K562 (cell line): ENCODE measurements at regions not wholly inside any gene's neighbourhood (a gene's known extent, or its start where the extent isn't known, plus 50 kb on each side); places are given as distances from the start of the nearest gene placed in this dataset.
"Not testable (repeated sequence)": the region's sequence is repeated elsewhere in the genome, so short reads cannot be mapped to it uniquely, and the experiment has no call there.

Experiments
- ATAC-seq: fragments of 200-7000 bp; cut with Tn5 transposase; 3 replicates; pipeline ENCODE4 v1.9.1; 2020; ENCODE audit warnings: moderate library complexity
- BruUV-seq: library from RNA; stranded (reverse); fragments of 400-500 nt; replicated peaks from 2 replicates; lab custom pipeline; 2021; lab: Mats Ljungman, UMichigan
- CTCF ChIA-PET: fragments of 300-600 bp; formaldehyde crosslinking; extraction: SDS; loops from one replicate; lab custom pipeline; 2021; ENCODE audit warnings: low intra/inter-chr PET ratio; lab: Yijun Ruan, JAX
- POLR2A ChIA-PET: fragments of 300-600, 350-650 bp; sonication (Branson Sonifier 250); formaldehyde crosslinking; extraction: SDS; loops from one replicate; lab custom pipeline; 2021; ENCODE audit warnings: antibody characterized with exemption, inconsistent platforms; lab: Yijun Ruan, JAX
- DNase-seq, 4 experiments: peaks; one replicate each; pipeline versions ENCODE4 v3.0.0 to v3.0.0-alpha.2; 2011 to 2018; ENCODE audit warnings: low spot score in 3 of 4, mixed read lengths in 3 of 4; ENCODE audit errors: extremely low read depth in 1 of 4
- FAIRE-seq: peaks from 2 replicates; lab custom pipeline; 2011; peaks lifted over from hg19 to GRCh38; lab: Jason Lieb, UNC
- H2AFZ ChIP-seq: 2 replicates; pipeline ENCODE4 v1.6.0; 2011; ENCODE audit warnings: low read depth, low read length, control low read depth, inconsistent platforms
- H3K27ac ChIP-seq: fragments of 200-600 bp; 3 replicates; pipeline ENCODE4 v1.8.0; 2011; ENCODE audit warnings: low read depth, mild to moderate bottlenecking, control low read depth, inconsistent platforms, low read length, moderate library complexity, mixed read lengths; ENCODE audit errors: extremely low read depth
- H3K27me3 ChIP-seq, 2 experiments: fragments of 300-600 bp in 1 of 2; 2 replicates in 1 of 2; 3 replicates in 1 of 2; pipeline versions ENCODE4 v1.6.0 to v1.8.0; 2011; ENCODE audit warnings: inconsistent platforms in 2 of 2, low read length in 2 of 2, mild to moderate bottlenecking in 1 of 2, mixed read lengths in 1 of 2, moderate library complexity in 1 of 2; ENCODE audit not compliant: control insufficient read depth in 2 of 2, insufficient read depth in 2 of 2
- H3K36me3 ChIP-seq: fragments of 300-600 bp; 3 replicates; pipeline ENCODE4 v1.8.0; 2011; ENCODE audit warnings: mild to moderate bottlenecking, low read length, inconsistent platforms; ENCODE audit not compliant: control insufficient read depth, insufficient read depth
- H3K4me1 ChIP-seq, 2 experiments: fragments of 200-600 bp in 1 of 2; replicated peaks in 1 of 2; 2 replicates in 1 of 2; 3 replicates in 1 of 2; pipeline versions ENCODE4 v1.5.1 to v1.8.0; 2011; ENCODE audit warnings: inconsistent platforms in 2 of 2, low read length in 2 of 2, mild to moderate bottlenecking in 1 of 2, mixed read lengths in 1 of 2, moderate library complexity in 1 of 2; ENCODE audit not compliant: control insufficient read depth in 2 of 2, insufficient read depth in 2 of 2
- H3K4me2 ChIP-seq: 2 replicates; pipeline ENCODE4 v1.6.1; 2011; ENCODE audit warnings: low read length, control low read depth, inconsistent platforms, mixed read lengths; ENCODE audit not compliant: insufficient read depth
- H3K4me3 ChIP-seq: fragments of 200-600 bp; sonication (generic), shearing (Covaris generic); 2 replicates; pipeline ENCODE4 v1.5.1; 2016; ENCODE audit warnings: control low read depth, inconsistent platforms
- H3K79me2 ChIP-seq: fragments of 200-600 bp; 3 replicates; pipeline ENCODE4 v1.8.0; 2011; ENCODE audit warnings: low read length, inconsistent platforms; ENCODE audit not compliant: control insufficient read depth, insufficient read depth
- H3K9ac ChIP-seq, 2 experiments: 2 replicates each; pipeline versions ENCODE4 v1.6.0 to v1.6.1; 2011; ENCODE audit warnings: low read depth in 2 of 2, low read length in 2 of 2, control low read depth in 1 of 2, inconsistent platforms in 1 of 2, mild to moderate bottlenecking in 1 of 2, mixed read lengths in 1 of 2; ENCODE audit not compliant: insufficient read depth in 1 of 2
- H3K9me1 ChIP-seq: one replicate; pipeline ENCODE4 v1.6.0; 2011; ENCODE audit warnings: inconsistent platforms, mild to moderate bottlenecking, low read length, moderate library complexity; ENCODE audit not compliant: control insufficient read depth, insufficient read depth
- H3K9me3 ChIP-seq: replicated peaks from 2 replicates; pipeline ENCODE4 v1.5.1; 2011; ENCODE audit warnings: low read depth, low read length, inconsistent platforms; ENCODE audit not compliant: control insufficient read depth, insufficient read depth
- H4K20me1 ChIP-seq: replicated peaks from 2 replicates; pipeline ENCODE4 v1.6.1; 2011; ENCODE audit warnings: low read length, inconsistent platforms, mixed read lengths; ENCODE audit not compliant: control insufficient read depth, insufficient read depth
- DPF2 ChIP-seq: fragments of 450-650 bp; IDR thresholded peaks from 2 replicates; pipeline ENCODE4 v1.6.1; 2016
- GABPA ChIP-seq: fragments of 200-800 bp; sonication (Bioruptor generic); conservative IDR thresholded peaks from 2 replicates; pipeline ENCODE4 v1.6.1; 2016; ENCODE audit warnings: low read depth, missing genetic modification characterization, missing compliant biosample characterization
- GMEB1 ChIP-seq: fragments of 250-450 bp; sonication (Bioruptor Pico); IDR thresholded peaks from 2 replicates; pipeline ENCODE4 v1.4.0; 2020; ENCODE audit warnings: mild to moderate bottlenecking
- HDAC8 ChIP-seq: fragments of 450-650 bp; IDR thresholded peaks from 2 replicates; pipeline ENCODE4 v1.6.1; 2016; ENCODE audit warnings: mild to moderate bottlenecking, missing genetic modification characterization, moderate library complexity, missing compliant biosample characterization
- HNRNPH1 ChIP-seq: fragments of 200-400 bp; formaldehyde crosslinking; optimal IDR thresholded peaks from 2 replicates; pipeline ENCODE3; 2017; ENCODE audit warnings: low read depth, mild to moderate bottlenecking, low read length, moderate library complexity
- KLF1 ChIP-seq: fragments of 450-650 bp; IDR thresholded peaks from 2 replicates; pipeline ENCODE4 v1.6.1; 2016; ENCODE audit warnings: missing genetic modification characterization, missing compliant biosample characterization
- KLF10 ChIP-seq: fragments of 250-450 bp; sonication (Bioruptor Pico); IDR thresholded peaks from 2 replicates; pipeline ENCODE4 v1.6.1; 2021; ENCODE audit warnings: matching md5 sums
- KLF13 ChIP-seq: fragments of 450-650 bp; IDR thresholded peaks from 2 replicates; pipeline ENCODE4 v1.6.1; 2016; ENCODE audit warnings: missing genetic modification characterization, low read depth, mild to moderate bottlenecking, missing compliant biosample characterization, moderate library complexity, borderline replicate concordance
- NELFE ChIP-seq: IDR thresholded peaks from 2 replicates; pipeline ENCODE4 v1.6.1; 2011; ENCODE audit warnings: mild to moderate bottlenecking; ENCODE audit not compliant: insufficient read depth, insufficient read length
- NFIC ChIP-seq: fragments of 450-650 bp; IDR thresholded peaks from 2 replicates; pipeline ENCODE4 v1.6.1; 2017; ENCODE audit warnings: mild to moderate bottlenecking, inconsistent platforms
- NR2C2 ChIP-seq, 2 experiments: fragments of 200-800 bp in 1 of 2; sonication (Bioruptor generic) in 1 of 2; sonication (generic) in 1 of 2; formaldehyde crosslinking in 1 of 2; IDR thresholded peaks; 2 replicates each; pipeline versions ENCODE4 v1.6.1 to v1.8.0; 2016 to 2022; ENCODE audit warnings: mild to moderate bottlenecking in 1 of 2, missing compliant biosample characterization in 1 of 2, missing genetic modification characterization in 1 of 2, missing genetic modification reagents in 1 of 2
- RBM34 ChIP-seq: fragments of 200-400 bp; formaldehyde crosslinking; IDR thresholded peaks from 2 replicates; pipeline ENCODE4 v1.6.1; 2018; ENCODE audit warnings: low read length, borderline replicate concordance; ENCODE audit not compliant: insufficient read depth
- ZKSCAN1 ChIP-seq: fragments of 150-350 bp; IDR thresholded peaks from 2 replicates; pipeline ENCODE4 v1.6.1; 2016; ENCODE audit warnings: low read depth, low read length
- WGBS: fragments of 100-300 bp; shearing (Covaris generic); methylation state at CpG from one replicate; pipeline ENCODE4 v1.1.6; 2016; ENCODE audit warnings: low coverage, mixed read lengths; ENCODE audit not compliant: insufficient coverage; ENCODE audit errors: missing lambda C conversion rate; 5-methylcytosine and 5-hydroxymethylcytosine counted together
- in situ Hi-C: fragments of 300-500 bp; cut with MboI; formaldehyde crosslinking; loops from 4 replicates; pipeline ENCODE4 v1.15.0; 2018; ENCODE audit warnings: inconsistent platforms, mixed read lengths
- intact Hi-C: fragments of 100-400 bp; cut with micrococcal nuclease; formaldehyde crosslinking; loops from 2 replicates; pipeline ENCODE4 v1.14.2; 2022

GRCh38 chr4:42761804-42762203, 104.9 kb upstream of the ATP8A1 start (continued):
- no peak for TF ChIP-seq GMEB1 (CRISPR knock-in tag)
- TF ChIP-seq KLF10 (CRISPR knock-in tag): no peak
- no peak for TF ChIP-seq NELFE

DNA sequence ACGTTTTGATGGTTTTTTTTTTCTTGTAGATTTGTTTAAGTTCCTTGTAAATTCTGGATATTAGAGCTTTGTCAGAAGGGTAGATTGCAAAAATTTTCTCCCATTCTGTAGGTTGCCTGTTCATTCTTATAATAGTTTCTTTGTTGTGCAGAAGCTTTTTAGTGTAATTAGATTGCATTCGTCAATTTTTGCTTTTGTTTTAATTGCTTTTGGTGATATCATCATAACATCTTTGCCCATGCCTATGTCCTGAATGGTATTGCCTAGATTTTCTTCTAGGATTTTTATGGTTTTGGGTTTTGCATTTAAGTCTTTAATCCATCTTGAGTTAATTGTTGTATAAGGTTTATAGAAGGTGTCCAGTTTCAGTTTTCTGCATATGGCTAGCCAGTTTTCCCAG, 98.1 kb upstream of the ATP8A1 start:
- DNase-seq, CTCF ChIA-PET, FAIRE-seq, H3K36me3 ChIP-seq, in situ Hi-C loops, H3K4me1 ChIP-seq, intact Hi-C loops, H3K9me1 ChIP-seq, H2AFZ ChIP-seq, H3K9me3 ChIP-seq, H3K4me2 ChIP-seq, POLR2A ChIA-PET, H3K4me3 ChIP-seq, H3K27me3 ChIP-seq, H3K79me2 ChIP-seq, ATAC-seq, H3K9ac ChIP-seq, H4K20me1 ChIP-seq, BruUV-seq, H3K27ac ChIP-seq: not testable (repeated sequence)
- WGBS: 13% methylated on average over 2 of the region's 2 CpGs

DNA sequence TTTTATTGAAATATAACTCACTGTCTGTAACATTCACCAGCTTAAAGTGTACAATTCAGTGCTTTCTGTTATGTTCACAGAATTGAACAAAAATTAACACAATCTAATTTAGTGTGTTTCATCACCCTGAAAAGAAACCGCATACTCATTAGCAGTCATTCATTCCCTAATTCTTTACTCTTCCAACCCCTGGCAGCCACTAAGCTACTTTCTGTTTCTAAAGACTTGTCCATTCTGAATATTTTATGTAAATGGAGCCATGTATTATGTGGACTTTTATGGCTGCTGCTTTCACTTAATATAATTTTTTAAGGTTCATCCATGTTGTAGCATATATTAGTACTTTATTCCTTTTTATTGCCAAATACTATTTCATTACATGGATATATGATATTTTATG, 94.7 kb upstream of the ATP8A1 start:
- Histone ChIP-seq H3K9ac (no peak overlapping the region), H3K27ac (no peak overlapping the region), H3K4me3 (no peak overlapping the region), H3K9me3 (no peaks in the 10 kb centered on the region), H3K4me2 (no peak overlapping the region), H3K4me1 (no peaks in the 10 kb centered on the region), H2AFZ (no peak overlapping the region), H3K36me3 (no peaks in the 10 kb centered on the region), H3K9me1 (no peaks in the 10 kb centered on the region), H3K79me2 (no peaks in the 10 kb centered on the region), H3K27me3 (no peaks in the 10 kb centered on the region), H4K20me1 (no peaks in the 10 kb centered on the region)
- intact Hi-C loops (no loop called here), in situ Hi-C loops (no loop called here)
- FAIRE-seq: no peak
- no peak for TF ChIP-seq NR2C2 (CRISPR knock-in tag; IDR thresholded peaks at IDR 0.05)
- no peak for TF ChIP-seq NR2C2 (tag; IDR thresholded peaks at IDR 0.05)
- TF ChIP-seq ZKSCAN1: no peak
- no peak for TF ChIP-seq NFIC
- no peak for TF ChIP-seq KLF13
- no peak for TF ChIP-seq KLF1
- no peak for TF ChIP-seq RBM34
- no peak for TF ChIP-seq DPF2
- no peak for TF ChIP-seq GABPA (tag)
- TF ChIP-seq HDAC8 (tag): no peak
- TF ChIP-seq HNRNPH1: no peak
- DNase-seq: no peak
- POLR2A ChIA-PET: no interaction called here
- CTCF ChIA-PET: no interaction called here
- no peak for ATAC-seq
- no TSS peak for BruUV-seq
- 17% methylated on average over 1 of the region's 1 CpG for WGBS
